GM12878 (cell line): ENCODE measurements at regions not wholly inside any gene's neighbourhood (a gene's known extent, or its start where the extent isn't known, plus 50 kb on each side); places are given as distances from the start of the nearest gene placed in this dataset.

Source experiments
- ATAC-seq: fragments of 200-7000 bp; cut with Tn5 transposase; 3 replicates; pipeline ENCODE4 v1.9.1; 2020; ENCODE audit warnings: mild to moderate bottlenecking, moderate library complexity
- BruUV-seq: library from RNA; stranded (reverse); fragments of 400-500 nt; replicated peaks from 2 replicates; lab custom pipeline; 2021; lab: Mats Ljungman, UMichigan
- CTCF ChIA-PET: fragments of 300-600 bp; sonication (Branson Sonifier 250); formaldehyde crosslinking; extraction: SDS; loops from one replicate; lab custom pipeline; 2021; ENCODE audit warnings: inconsistent platforms; lab: Yijun Ruan, JAX
- POLR2A ChIA-PET: fragments of 350-600 bp; formaldehyde crosslinking; extraction: SDS; loops from one replicate; lab custom pipeline; 2021; ENCODE audit warnings: inconsistent platforms; lab: Charles Lee
- RAD21 ChIA-PET: fragments of 300-600 bp; sonication (Branson Sonifier 250); formaldehyde crosslinking; loops from one replicate; lab custom pipeline; 2023; ENCODE audit warnings: antibody characterized with exemption; ENCODE audit not compliant: unreplicated experiment; lab: Charles Lee
- SMC1A ChIA-PET: fragments of 300-600 bp; sonication (Branson Sonifier 250); formaldehyde crosslinking; loops from one replicate; lab custom pipeline; 2023; ENCODE audit not compliant: unreplicated experiment, uncharacterized antibody; lab: Charles Lee
- DNase-seq: peaks from one replicate; pipeline ENCODE4 v3.0.0-alpha.2; 2011; ENCODE audit warnings: low read depth, low spot score
- FAIRE-seq: peaks from 3 replicates; lab custom pipeline; 2011; peaks lifted over from hg19 to GRCh38; lab: Jason Lieb, UNC
- H2AFZ ChIP-seq: 2 replicates; pipeline ENCODE4 v1.6.0; 2011; ENCODE audit warnings: low read depth, low read length, control low read depth; ENCODE audit not compliant: control insufficient read depth
- H3K27ac ChIP-seq: 2 replicates; pipeline ENCODE4 v1.5.1; 2011; ENCODE audit warnings: control low read depth; ENCODE audit not compliant: control insufficient read depth, insufficient read depth
- H3K27me3 ChIP-seq, 2 experiments: replicated peaks in 1 of 2; 2 replicates each; pipeline versions ENCODE4 v1.6.0 to v1.6.1; 2011; ENCODE audit warnings: low read length in 1 of 2; ENCODE audit not compliant: control insufficient read depth in 2 of 2, insufficient read depth in 2 of 2
- H3K36me3 ChIP-seq, 2 experiments: 2 replicates each; pipeline ENCODE4 v1.5.1; 2011; ENCODE audit warnings: low read length in 1 of 2; ENCODE audit not compliant: control insufficient read depth in 2 of 2, insufficient read depth in 2 of 2
- H3K4me1 ChIP-seq: 2 replicates; pipeline ENCODE4 v1.6.1; 2011; ENCODE audit warnings: mild to moderate bottlenecking, low read length, moderate library complexity, mixed read lengths; ENCODE audit not compliant: control insufficient read depth, insufficient read depth
- H3K4me2 ChIP-seq: 2 replicates; pipeline ENCODE4 v1.6.0; 2011; ENCODE audit warnings: control low read depth; ENCODE audit not compliant: control insufficient read depth, insufficient read depth
- H3K4me3 ChIP-seq: fragments of 200-600 bp; sonication (generic); 2 replicates; pipeline ENCODE4 v1.5.1; 2016
- H3K79me2 ChIP-seq: 2 replicates; pipeline ENCODE4 v1.6.0; 2011; ENCODE audit warnings: low read length; ENCODE audit not compliant: control insufficient read depth, insufficient read depth
- H3K9ac ChIP-seq: 2 replicates; pipeline ENCODE4 v1.8.0; 2011; ENCODE audit warnings: low read length, control low read depth, mixed read lengths; ENCODE audit not compliant: control insufficient read depth, insufficient read depth
- H3K9me3 ChIP-seq: replicated peaks from 3 replicates; pipeline ENCODE4 v1.5.1; 2011; ENCODE audit warnings: mild to moderate bottlenecking, low read length; ENCODE audit not compliant: control insufficient read depth, insufficient read depth
- H4K20me1 ChIP-seq: 2 replicates; pipeline ENCODE4 v1.6.0; 2011; ENCODE audit not compliant: control insufficient read depth, insufficient read depth
- ASH2L ChIP-seq: fragments of 300-600, 200-600 bp; sonication (generic); IDR thresholded peaks from 2 replicates; pipeline ENCODE4 v1.6.1; 2017; ENCODE audit warnings: low read depth, mild to moderate bottlenecking, borderline replicate concordance
- CUX1 ChIP-seq: IDR thresholded peaks from 2 replicates; pipeline ENCODE4 v1.6.1; 2012; ENCODE audit warnings: improper control_type of control experiment, low read depth, low read length; ENCODE audit not compliant: insufficient replicate concordance
- MYC ChIP-seq: IDR thresholded peaks from 2 replicates; pipeline ENCODE4 v1.6.1; 2011; ENCODE audit warnings: mild to moderate bottlenecking, low read length, moderate library complexity, inconsistent platforms; ENCODE audit not compliant: insufficient read depth, insufficient replicate concordance, insufficient read length, severe bottlenecking
- NFYB ChIP-seq: IDR thresholded peaks from 2 replicates; pipeline ENCODE4 v1.6.1; 2011; ENCODE audit warnings: low read depth, mild to moderate bottlenecking, low read length, improper control_type of control experiment, moderate library complexity; ENCODE audit not compliant: insufficient read depth
- SMAD5 ChIP-seq: IDR thresholded peaks from 2 replicates; pipeline ENCODE4 v1.6.1; 2016; ENCODE audit warnings: antibody characterized with exemption, low read depth
- STAT1 ChIP-seq: fragments of 450-650 bp; conservative IDR thresholded peaks from 2 replicates; pipeline ENCODE4 v1.6.1; 2014; ENCODE audit warnings: antibody characterized with exemption, mild to moderate bottlenecking
- TCF7 ChIP-seq: IDR thresholded peaks from 2 replicates; pipeline ENCODE4 v1.6.1; 2014; ENCODE audit warnings: antibody characterized with exemption, borderline replicate concordance
- ZNF24 ChIP-seq: fragments of 450-650 bp; IDR thresholded peaks from 2 replicates; pipeline ENCODE4 v1.6.1; 2017; ENCODE audit warnings: antibody characterized with exemption, mild to moderate bottlenecking
- WGBS: methylation state at CpG from one replicate; pipeline ENCODE4 v1.1.6; 2016; ENCODE audit warnings: low lambda C conversion rate; ENCODE audit not compliant: insufficient replicate concordance, insufficient coverage; ENCODE audit errors: missing lambda C conversion rate; 5-methylcytosine and 5-hydroxymethylcytosine counted together
- in situ Hi-C: fragments of 300-500 bp; cut with MboI; formaldehyde crosslinking; loops from 9 replicates; pipeline ENCODE4 v1.14.3; 2018; ENCODE audit warnings: mixed read lengths
- intact Hi-C: fragments of 100-400 bp; cut with micrococcal nuclease; formaldehyde crosslinking; loops from one replicate; pipeline ENCODE4 v1.14.2; 2022; ENCODE audit not compliant: unreplicated experiment

- FAIRE-seq (peak; percentile 77), ATAC-seq (peak; percentile 28; the same call in 2 of the 3 replicates), DNase-seq (no peak)
- Histone ChIP-seq H3K36me3 (no peaks in the 10 kb centered on the region), H3K27me3 (no peaks in the 10 kb centered on the region), H3K27ac (no peak overlapping the region), H4K20me1 (no peaks in the 10 kb centered on the region), H3K4me3 (no peak overlapping the region), H3K79me2 (no peaks in the 10 kb centered on the region), H3K4me1 (peaks cover 5% of the 10 kb centered on the region; the same call in 1 of the 2 replicates), H3K9ac (no peak overlapping the region), H2AFZ (no peak overlapping the region), H3K4me2 (no peak overlapping the region), H3K9me3 (no peaks in the 10 kb centered on the region)
- intact Hi-C loops (loop anchor here (10.0 kb wide), 1 partner anchor 160 kb away; no protein-coding TSS in a partner anchor), in situ Hi-C loops (no loop called here)
- ChIA-PET CTCF (interaction anchor here (0.5 to 0.6 kb wide), 2 partner anchors 104 to 123 kb away, joined by 3 read pairs; no protein-coding TSS in a partner anchor), POLR2A (no interaction called here), RAD21 (interaction anchor here (0.6 kb wide), 1 partner anchor 122 kb away, joined by 5 read pairs; no protein-coding TSS in a partner anchor), SMC1A (interaction anchor here (1.0 kb wide), 2 partner anchors 9 to 23 kb away, joined by 3 to 4 read pairs; no protein-coding TSS in a partner anchor)
- TF ChIP-seq NFYB, result 0 out of 2 replicates have a peak, but pooled peaks have one; percentile 37
- TF ChIP-seq SMAD5, result no peak
- no TSS peak for BruUV-seq
- WGBS, result 0% methylated on average over 1 of the region's 1 CpG
Observed at GRCh38 chr17:31684901-31685300, 174.1 kb downstream of the COPRS start.

- DNase-seq, result peak; percentile 71
- in situ Hi-C loops, result no loop called here
- Histone ChIP-seq H3K27ac (no peak overlapping the region), H3K4me2 (peak overlapping the region; percentile 25; the same call in 1 of the 2 replicates), H4K20me1 (no peaks in the 10 kb centered on the region), H3K9ac (no peak overlapping the region), H3K79me2 (no peaks in the 10 kb centered on the region), H3K27me3 (no peaks in the 10 kb centered on the region), H3K4me1 (peaks cover 5% of the 10 kb centered on the region; the same call in 1 of the 2 replicates), H2AFZ (no peak overlapping the region; the same call in 1 of the 2 replicates), H3K9me3 (no peaks in the 10 kb centered on the region; the same call in 2 of the 3 replicates), H3K4me3 (0 out of 2 replicates have a peak overlapping the region, but pooled peaks have one; percentile 3), H3K36me3 (no peaks in the 10 kb centered on the region)
- RAD21 ChIA-PET, result no interaction called here
- peak; percentile 89 for ATAC-seq
- intact Hi-C loops, result loop anchor here (10.0 kb wide), 1 partner anchor 165 kb away; no protein-coding TSS in a partner anchor
- CTCF ChIA-PET, result no interaction called here
- BruUV-seq, result no TSS peak
- POLR2A ChIA-PET, result no interaction called here
- 2% methylated on average over 8 of the region's 8 CpGs for WGBS
- FAIRE-seq, result no peak
- SMC1A ChIA-PET, result interaction anchor here (1.0 kb wide), 1 partner anchor 9 kb away, joined by 3 read pairs; no protein-coding TSS in a partner anchor
- TF ChIP-seq ZNF24, result 0 out of 2 replicates have a peak, but pooled peaks have one; percentile 2
- no peak for TF ChIP-seq ASH2L
- no peak for TF ChIP-seq STAT1
- TF ChIP-seq MYC, result no peak
- TF ChIP-seq CUX1, result no peak
- TF ChIP-seq TCF7, result no peak
Observed at GRCh38 chr17:31680126-31680525, 178.9 kb downstream of the COPRS start.
